Fibroblast of peridontal ligament (primary cell): ENCODE measurements at regions not wholly inside any gene's neighbourhood (a gene's known extent, or its start where the extent isn't known, plus 50 kb on each side); places are given as distances from the start of the nearest gene placed in this dataset.

Experiments
- DNase-seq: peaks from one replicate; pipeline ENCODE4 v3.0.0-alpha.2; 2010; ENCODE audit errors: extremely low read depth

DNA sequence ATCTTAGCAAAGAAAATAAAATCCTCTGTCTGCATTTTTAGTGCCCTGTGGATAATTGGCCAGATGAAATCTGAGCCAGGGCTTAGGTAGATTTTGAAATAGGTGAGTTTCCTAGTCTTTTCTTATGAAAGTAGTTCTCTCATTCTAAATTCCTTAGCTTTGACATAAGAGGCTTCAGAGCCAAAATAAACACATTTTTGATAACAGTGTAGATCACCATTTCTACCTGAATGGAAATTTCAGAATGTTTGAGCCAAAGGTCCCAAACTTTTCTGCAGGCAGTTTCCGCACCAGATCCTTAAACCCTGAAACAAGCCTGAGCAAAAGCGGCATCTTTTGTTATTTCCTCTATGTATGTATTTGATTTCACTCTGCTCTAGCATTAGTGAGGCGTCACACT lies 551.2 kb downstream of the EFNB2 start:
- no peak for DNase-seq

DNA sequence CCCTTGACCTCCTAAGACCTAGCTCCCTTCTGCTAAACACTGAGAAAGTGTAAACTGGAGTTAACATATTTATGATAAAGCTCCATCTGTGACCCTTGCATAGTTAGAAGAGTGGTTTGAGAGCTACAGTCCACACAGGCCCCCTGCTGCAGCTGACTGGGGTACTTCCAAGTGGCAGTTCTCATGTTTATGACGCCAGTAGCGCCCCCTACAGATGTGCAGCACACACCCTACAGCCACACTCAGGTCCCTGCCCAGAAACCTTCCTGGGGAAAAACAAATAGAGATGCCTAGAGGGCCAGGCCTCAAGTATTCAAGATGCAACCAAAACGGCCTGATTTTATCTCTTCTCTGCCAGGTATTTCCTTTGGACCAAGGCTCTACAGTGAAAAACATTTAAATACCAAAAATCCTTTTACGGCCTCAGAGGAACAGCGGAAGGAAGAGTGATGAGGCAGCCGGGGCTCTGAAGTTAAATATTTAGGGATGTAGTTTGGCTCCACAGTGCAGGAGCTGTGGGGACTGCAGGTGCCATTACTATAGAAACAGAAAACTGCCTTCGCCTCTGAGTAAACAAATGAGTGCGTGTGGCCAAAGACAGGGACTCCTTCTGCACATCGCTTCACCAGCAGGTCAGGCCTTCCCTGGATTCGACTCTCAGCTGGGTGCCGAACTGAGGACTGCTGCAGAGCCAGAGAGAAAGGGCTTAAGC lies 553.1 kb downstream of the EFNB2 start:
- no peak for DNase-seq

DNA sequence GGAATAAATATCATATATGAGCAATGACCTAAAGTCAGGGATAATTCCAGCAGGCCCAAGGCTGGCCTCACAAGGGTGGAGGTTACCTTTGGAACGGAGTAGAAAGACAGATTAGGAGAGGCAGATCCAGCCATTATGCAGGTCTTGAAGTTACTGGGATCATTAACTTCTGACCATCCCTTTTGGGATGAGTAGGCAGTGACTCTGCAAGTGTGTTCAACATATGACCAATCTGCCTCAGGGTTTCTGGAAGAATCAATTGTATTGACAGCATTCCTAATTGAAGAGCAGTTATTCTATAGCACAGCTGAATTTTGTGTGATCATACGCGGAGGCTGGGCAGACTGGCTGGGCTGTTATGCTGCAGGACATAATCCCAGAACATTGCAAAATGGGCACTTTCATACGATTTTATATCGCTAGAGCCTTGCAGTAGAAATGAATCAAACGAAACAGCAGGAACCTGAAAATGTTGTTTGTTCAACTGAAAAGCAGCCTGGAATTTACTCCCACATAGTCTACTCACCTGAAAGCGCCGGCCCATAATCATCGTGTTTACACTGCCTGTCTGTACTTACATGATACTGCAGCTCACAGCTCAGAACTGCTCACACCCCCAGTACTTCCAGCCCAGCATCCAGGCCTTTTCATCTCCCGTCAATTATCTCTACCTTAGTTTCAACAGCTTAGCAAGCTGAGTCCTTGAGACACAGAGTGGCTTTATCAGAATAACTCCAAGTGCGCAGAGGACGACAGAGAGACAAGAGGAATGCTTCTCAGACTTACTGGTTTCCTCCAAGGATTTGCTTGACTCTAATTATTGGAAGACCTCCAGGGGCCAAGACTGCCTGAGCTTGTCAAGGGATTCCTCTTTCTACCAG lies 556.1 kb downstream of the EFNB2 start:
- DNase-seq, result no peak

DNA sequence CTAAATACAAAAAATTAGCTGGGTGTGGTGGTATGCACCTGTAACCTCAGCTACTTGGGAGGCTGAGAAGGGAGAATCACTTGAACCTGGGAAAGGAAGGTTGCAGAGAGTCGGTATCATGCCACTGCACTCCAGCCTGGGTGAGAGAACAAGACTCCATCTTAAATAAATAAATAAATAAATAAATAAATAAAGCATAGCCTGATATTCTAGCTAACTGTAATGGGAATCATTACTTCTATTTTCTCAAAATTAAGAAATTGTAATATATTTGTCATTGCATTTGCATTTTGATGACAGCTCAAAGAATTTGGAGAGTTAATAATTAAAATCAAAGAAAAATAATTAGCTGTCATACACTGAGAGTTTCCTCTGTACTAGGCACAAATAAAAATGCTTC lies 561.1 kb downstream of the EFNB2 start:
- no peak for DNase-seq

DNA sequence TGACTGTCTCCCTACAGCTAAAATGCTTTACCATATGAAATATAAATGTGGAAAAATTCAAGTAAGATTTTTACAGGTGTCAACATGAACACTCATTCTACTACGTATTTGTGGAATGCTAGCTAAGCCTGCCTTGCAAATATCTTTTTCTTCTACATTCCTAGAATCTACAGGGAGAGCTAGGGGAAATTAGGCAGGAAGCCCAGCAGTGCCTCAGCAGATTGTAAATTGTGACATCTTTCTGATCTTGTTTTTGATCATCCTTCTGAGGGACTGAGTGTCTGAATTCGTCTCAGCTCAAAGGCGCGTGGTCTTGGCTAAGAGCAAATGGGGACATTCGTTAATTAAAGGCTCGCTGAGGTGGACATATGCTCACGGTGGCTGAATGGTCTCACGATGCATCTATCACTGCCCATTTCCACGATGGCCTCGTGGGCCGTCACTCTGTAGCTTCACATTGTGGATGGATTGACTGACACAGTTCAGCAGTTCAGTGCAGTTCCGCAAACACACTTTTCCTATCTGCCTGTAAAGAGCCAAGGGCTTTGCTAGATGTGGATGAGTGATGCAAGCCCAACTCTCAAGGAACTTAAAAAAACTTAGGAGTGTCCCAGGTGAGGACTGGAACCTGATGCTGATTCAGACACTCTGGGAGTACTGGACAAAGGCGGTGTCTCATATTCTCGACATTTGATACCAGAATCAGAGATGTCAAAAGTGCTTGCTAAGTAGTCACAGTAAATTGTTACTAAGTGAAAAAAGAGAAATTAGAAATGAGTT lies 562.5 kb downstream of the EFNB2 start:
- DNase-seq, result no peak

- DNase-seq, result no peak
Measured at GRCh38 chr13:105972306-105972721, 563.1 kb downstream of the EFNB2 start.

- no peak for DNase-seq
Measured at GRCh38 chr13:105971738-105972137, 563.7 kb downstream of the EFNB2 start.

GRCh38 chr13:105971312-105971711 lies 564.1 kb downstream of the EFNB2 start:
- DNase-seq, result no peak

GRCh38 chr13:105969761-105970160 lies 565.7 kb downstream of the EFNB2 start:
- no peak for DNase-seq

GRCh38 chr13:105965910-105966309 lies 569.6 kb downstream of the EFNB2 start:
- no peak for DNase-seq

GRCh38 chr13:105962080-105962479 lies 573.4 kb downstream of the EFNB2 start:
- no peak for DNase-seq

- no peak for DNase-seq
Measured at GRCh38 chr13:105961438-105961837, 574.0 kb downstream of the EFNB2 start.

GRCh38 chr13:105960326-105960725 lies 575.1 kb downstream of the EFNB2 start:
- no peak for DNase-seq

DNA sequence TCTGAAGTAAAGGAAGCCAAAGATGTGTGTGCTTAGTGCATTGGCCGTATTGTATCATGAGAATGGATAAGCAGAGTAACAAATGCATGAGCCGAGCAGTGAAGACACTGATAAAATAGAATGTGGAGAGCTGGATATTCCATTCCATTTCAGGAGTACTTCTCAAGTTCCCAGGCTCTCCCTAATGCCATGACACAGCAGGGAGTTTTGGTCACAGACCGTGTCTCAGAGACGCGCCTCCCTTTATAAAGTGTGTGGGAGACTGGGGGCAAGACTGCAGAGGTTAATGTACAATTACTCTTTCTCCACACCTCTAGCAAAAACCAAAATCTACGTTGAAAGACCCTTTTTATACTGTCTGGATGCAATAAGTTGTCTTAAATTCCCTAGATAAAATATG lies 575.6 kb downstream of the EFNB2 start:
- no peak for DNase-seq

DNA sequence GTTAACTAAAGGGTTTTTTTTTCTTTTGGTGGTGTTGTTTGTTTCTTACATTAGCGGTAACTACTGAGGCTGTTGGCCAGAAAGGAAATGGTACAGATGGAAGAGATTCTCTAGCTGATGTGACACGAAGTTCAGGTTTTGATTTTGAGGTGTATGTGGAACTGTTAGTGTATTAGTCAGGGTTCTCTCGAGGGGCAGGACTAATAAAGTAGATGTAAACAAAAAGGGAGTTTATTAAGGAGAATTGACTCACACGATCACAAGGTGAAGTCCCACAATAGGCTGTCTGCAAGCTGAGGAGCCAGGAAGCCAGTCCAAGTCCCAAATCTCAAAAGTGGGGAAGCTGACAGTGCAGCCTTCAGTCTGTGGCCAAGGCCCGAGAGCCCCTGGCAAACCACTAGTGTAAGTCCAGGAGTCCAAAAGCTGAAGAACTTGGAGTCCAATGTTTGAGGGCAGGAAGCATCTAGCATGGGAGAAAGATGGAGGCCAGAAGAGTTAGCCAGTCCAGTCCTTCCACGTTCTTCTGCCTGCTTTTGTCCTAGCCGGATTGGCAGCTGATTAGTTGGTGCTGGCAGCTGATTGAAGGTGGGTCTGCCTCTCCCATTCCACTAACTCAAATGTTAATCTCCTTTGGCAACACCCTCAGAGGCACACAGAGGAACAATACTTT lies 577.6 kb downstream of the EFNB2 start:
- no peak for DNase-seq

DNA sequence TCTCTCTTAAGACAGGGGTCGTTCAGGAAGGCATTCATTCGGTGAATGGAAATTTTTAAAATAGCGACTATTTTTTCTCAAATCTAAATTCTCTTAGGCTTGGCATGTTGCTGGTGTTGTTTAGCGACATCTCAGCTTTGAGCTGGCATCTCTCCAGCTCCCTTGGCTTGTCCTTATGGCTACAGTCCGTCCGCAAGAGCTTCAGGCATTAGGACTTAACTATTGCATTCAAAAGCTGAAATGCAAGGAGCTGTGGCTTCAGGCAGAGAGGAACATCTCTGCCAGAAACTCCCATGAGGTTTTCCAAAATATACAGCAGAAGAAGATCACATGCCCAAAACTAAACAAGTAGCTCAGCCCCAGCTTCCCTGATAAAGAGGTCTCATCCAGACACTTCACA lies 578.5 kb downstream of the EFNB2 start:
- peak; percentile 40 for DNase-seq

GRCh38 chr13:105952973-105953290 lies 582.5 kb downstream of the EFNB2 start:
- no peak for DNase-seq

GRCh38 chr13:105952233-105952972 lies 583.1 kb downstream of the EFNB2 start:
- no peak for DNase-seq

DNA sequence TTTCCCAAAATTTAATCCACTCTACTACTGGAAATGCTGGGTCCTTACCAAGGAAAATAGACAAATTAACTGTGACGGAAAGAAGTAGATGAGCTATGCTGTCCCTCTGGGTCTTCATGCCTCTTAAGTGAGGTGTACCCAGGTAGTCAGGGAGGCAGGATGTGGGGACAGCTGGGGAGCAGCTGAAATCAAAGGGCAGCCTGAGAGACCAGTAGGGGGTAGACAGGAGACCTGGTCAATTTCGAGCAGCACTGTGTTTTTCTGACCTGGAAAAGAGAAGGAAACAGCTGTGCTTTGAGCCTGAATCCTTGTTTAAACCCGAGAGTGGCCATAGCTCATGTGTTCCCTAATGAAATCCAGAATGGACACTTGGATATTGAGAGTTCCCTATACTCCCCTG lies 587.3 kb downstream of the EFNB2 start:
- DNase-seq, result no peak

DNA sequence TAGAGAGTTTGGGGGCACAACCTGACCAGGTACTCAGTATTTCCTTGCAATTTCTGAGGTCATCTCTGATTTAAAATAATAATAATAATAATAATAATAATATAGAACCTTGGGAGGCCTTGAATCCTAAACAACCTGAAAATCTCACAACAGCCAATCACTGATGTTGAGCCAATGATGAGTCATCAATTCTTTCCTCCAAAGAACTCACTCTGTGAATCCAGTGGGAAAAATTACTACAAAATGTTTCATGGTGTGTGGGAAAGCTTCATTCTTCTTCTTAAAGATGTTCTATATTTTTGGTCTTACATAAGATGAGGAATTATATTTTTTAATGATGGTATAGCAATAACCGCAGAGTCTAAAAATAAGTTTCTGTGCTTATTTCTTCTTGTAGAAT lies 594.6 kb downstream of the EFNB2 start:
- no peak for DNase-seq

- DNase-seq, result no peak
Measured at GRCh38 chr13:105937451-105937850, 598.0 kb downstream of the EFNB2 start.
